ENCODE measurements at regions not wholly inside any gene's neighbourhood (a gene's known extent, or its start where the extent isn't known, plus 50 kb on each side); places are given as distances from the start of the nearest gene placed in this dataset.
"Not testable (repeated sequence)": the region's sequence is repeated elsewhere in the genome, so short reads cannot be mapped to it uniquely, and the experiment has no call there.

GRCh38 chr15:89016549-89017041 lies 71.7 kb upstream of the ABHD2 start:
- no peak for TF ChIP-seq CTCF (conservative IDR thresholded peaks at IDR 0.05)
- no peak for DNase-seq (ENCODE audit: low read depth, low spot score)
- peaks cover 5% of the 10 kb centered on the region for H3K36me3 Mint-ChIP-seq (ENCODE audit: low read depth)
- peaks cover 11% of the 10 kb centered on the region for H3K27me3 Mint-ChIP-seq (ENCODE audit: low read depth)
- H3K9me3 Mint-ChIP-seq: peaks cover 7% of the 10 kb centered on the region
- H3K4me3 Mint-ChIP-seq: no peak overlapping the region
- peaks cover 27% of the 10 kb centered on the region for H3K4me1 Mint-ChIP-seq
- H3K27ac Mint-ChIP-seq (ENCODE audit: unreplicated experiment): no peak overlapping the region

- TF ChIP-seq CTCF (conservative IDR thresholded peaks at IDR 0.05): peak; percentile 88
- peak; percentile 95 for DNase-seq (ENCODE audit: low read depth, low spot score)
- Mint-ChIP-seq H3K27ac (ENCODE audit: unreplicated experiment) (peak overlapping the region; percentile 9), H3K4me1 (peaks cover 27% of the 10 kb centered on the region), H3K36me3 (ENCODE audit: low read depth) (peaks cover 3% of the 10 kb centered on the region), H3K27me3 (ENCODE audit: low read depth) (peaks cover 11% of the 10 kb centered on the region), H3K9me3 (peaks cover 5% of the 10 kb centered on the region), H3K4me3 (peak overlapping the region; percentile 69)
Measured at GRCh38 chr15:89017370-89018066, 70.7 kb upstream of the ABHD2 start.

GRCh38 chr15:89018207-89018606 lies 70.0 kb upstream of the ABHD2 start:
- Mint-ChIP-seq H3K27ac (ENCODE audit: unreplicated experiment) (peak overlapping the region; percentile 9), H3K27me3 (ENCODE audit: low read depth) (peaks cover 11% of the 10 kb centered on the region), H3K4me1 (peaks cover 27% of the 10 kb centered on the region), H3K9me3 (peaks cover 3% of the 10 kb centered on the region), H3K4me3 (no peak overlapping the region), H3K36me3 (ENCODE audit: low read depth) (peaks cover 2% of the 10 kb centered on the region)
- no peak for DNase-seq (ENCODE audit: low read depth, low spot score)
- no peak for TF ChIP-seq CTCF (conservative IDR thresholded peaks at IDR 0.05)

- Mint-ChIP-seq H3K4me1 (peaks cover 27% of the 10 kb centered on the region), H3K27me3 (ENCODE audit: low read depth) (peaks cover 11% of the 10 kb centered on the region), H3K9me3 (no peaks in the 10 kb centered on the region), H3K27ac (ENCODE audit: unreplicated experiment) (peak overlapping the region; percentile 55), H3K36me3 (ENCODE audit: low read depth) (no peaks in the 10 kb centered on the region), H3K4me3 (no peak overlapping the region)
- no peak for TF ChIP-seq CTCF (conservative IDR thresholded peaks at IDR 0.05)
- no peak for DNase-seq (ENCODE audit: low read depth, low spot score)
Measured at GRCh38 chr15:89019436-89019835, 68.8 kb upstream of the ABHD2 start.

- H3K4me3 Mint-ChIP-seq: no peak overlapping the region
- no peaks in the 10 kb centered on the region for H3K36me3 Mint-ChIP-seq (ENCODE audit: low read depth)
- peaks cover 11% of the 10 kb centered on the region for H3K27me3 Mint-ChIP-seq (ENCODE audit: low read depth)
- peaks cover 27% of the 10 kb centered on the region for H3K4me1 Mint-ChIP-seq
- H3K9me3 Mint-ChIP-seq: no peaks in the 10 kb centered on the region
- no peak for DNase-seq (ENCODE audit: low read depth, low spot score)
- H3K27ac Mint-ChIP-seq (ENCODE audit: unreplicated experiment): no peak overlapping the region
- no peak for TF ChIP-seq CTCF (conservative IDR thresholded peaks at IDR 0.05)
Measured at GRCh38 chr15:89021224-89021623, 67.0 kb upstream of the ABHD2 start.

GRCh38 chr15:89021886-89022285 lies 66.4 kb upstream of the ABHD2 start:
- H3K4me3 Mint-ChIP-seq; H3K9me3 Mint-ChIP-seq; DNase-seq (ENCODE audit: low read depth, low spot score); H3K27me3 Mint-ChIP-seq (ENCODE audit: low read depth); H3K36me3 Mint-ChIP-seq (ENCODE audit: low read depth); H3K27ac Mint-ChIP-seq (ENCODE audit: unreplicated experiment): not testable (repeated sequence)
- H3K4me1 Mint-ChIP-seq: peaks cover 23% of the 10 kb centered on the region

Data from neural crest cell (in vitro differentiated cells).